ENCODE measurements at regions not wholly inside any gene's neighbourhood (a gene's known extent, or its start where the extent isn't known, plus 50 kb on each side); places are given as distances from the start of the nearest gene placed in this dataset.

GRCh38 chr21:28674763-28675162, 317.9 kb downstream of the LTN1 start:
- no peak overlapping the region for H3K27ac ChIP-seq (ENCODE audit: low read depth, low read length)
- no peaks in the 10 kb centered on the region for H4K20me1 ChIP-seq (ENCODE audit: control insufficient read depth, insufficient read depth, low read depth, low read length)
- peaks cover 6% of the 10 kb centered on the region; the same call in 1 of the 2 replicates for H3K9me3 ChIP-seq (ENCODE audit: control insufficient read depth, insufficient read depth, low read length)
- no peaks in the 10 kb centered on the region for H3K36me3 ChIP-seq (ENCODE audit: control insufficient read depth, low read length)
- H3K4me1 ChIP-seq (ENCODE audit: control insufficient read depth, low read length) = no peaks in the 10 kb centered on the region
- H3K4me2 ChIP-seq (ENCODE audit: low read length) = no peak overlapping the region
- H3K4me3 ChIP-seq (ENCODE audit: low read length) = no peak overlapping the region
- no peaks in the 10 kb centered on the region for H3F3A ChIP-seq (ENCODE audit: control insufficient read depth, insufficient read depth)
- H3K9me2 ChIP-seq (replicated peaks; ENCODE audit: control insufficient read depth, low read length) = no peaks in the 10 kb centered on the region
- H3K79me2 ChIP-seq (ENCODE audit: control insufficient read depth, low read length) = no peaks in the 10 kb centered on the region
- no peaks in the 10 kb centered on the region for H3K27me3 ChIP-seq (ENCODE audit: control insufficient read depth, low read length)
- TF ChIP-seq, protein P1, sequence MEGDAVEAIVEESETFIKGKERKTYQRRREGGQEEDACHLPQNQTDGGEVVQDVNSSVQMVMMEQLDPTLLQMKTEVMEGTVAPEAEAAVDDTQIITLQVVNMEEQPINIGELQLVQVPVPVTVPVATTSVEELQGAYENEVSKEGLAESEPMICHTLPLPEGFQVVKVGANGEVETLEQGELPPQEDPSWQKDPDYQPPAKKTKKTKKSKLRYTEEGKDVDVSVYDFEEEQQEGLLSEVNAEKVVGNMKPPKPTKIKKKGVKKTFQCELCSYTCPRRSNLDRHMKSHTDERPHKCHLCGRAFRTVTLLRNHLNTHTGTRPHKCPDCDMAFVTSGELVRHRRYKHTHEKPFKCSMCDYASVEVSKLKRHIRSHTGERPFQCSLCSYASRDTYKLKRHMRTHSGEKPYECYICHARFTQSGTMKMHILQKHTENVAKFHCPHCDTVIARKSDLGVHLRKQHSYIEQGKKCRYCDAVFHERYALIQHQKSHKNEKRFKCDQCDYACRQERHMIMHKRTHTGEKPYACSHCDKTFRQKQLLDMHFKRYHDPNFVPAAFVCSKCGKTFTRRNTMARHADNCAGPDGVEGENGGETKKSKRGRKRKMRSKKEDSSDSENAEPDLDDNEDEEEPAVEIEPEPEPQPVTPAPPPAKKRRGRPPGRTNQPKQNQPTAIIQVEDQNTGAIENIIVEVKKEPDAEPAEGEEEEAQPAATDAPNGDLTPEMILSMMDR (IDR thresholded peaks at IDR 0.05; ENCODE audit: low read depth, low read length, poor library complexity, severe bottlenecking) = no peak
- TF ChIP-seq EZH2phosphoT487 (IDR thresholded peaks at IDR 0.05; ENCODE audit: borderline replicate concordance, low read length) = no peak

DNA sequence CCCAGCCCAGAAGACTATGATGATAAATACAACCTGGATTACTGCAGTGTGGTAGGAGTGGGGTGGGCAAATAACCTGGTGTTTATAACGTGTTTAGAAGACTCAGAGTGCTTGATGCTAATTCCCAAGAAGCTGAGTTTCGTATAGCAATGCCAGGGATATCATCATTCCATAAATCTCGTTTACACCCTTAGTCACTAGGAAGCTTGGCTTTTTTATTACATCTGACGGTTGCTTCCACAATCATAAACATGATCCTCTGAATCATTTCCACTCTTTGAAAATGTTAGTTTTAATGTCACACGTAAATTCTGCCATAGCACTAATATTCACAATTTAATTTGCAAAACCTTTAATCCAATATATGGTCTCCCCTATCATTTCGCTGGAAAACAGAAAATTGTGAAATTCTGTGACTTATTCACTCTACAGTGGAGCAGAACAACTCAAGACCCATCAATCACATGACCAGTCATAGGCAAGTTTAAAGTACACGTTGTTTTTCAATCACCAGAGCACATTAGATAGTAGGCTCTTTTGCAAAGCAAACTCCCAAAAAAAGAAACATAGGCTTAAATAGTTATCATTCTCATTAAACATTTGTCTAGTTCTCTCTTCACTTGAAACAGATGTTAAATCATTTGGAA, 321.0 kb downstream of the LTN1 start:
- H3K9me3 ChIP-seq (ENCODE audit: control insufficient read depth, insufficient read depth, low read length) = peaks cover 6% of the 10 kb centered on the region; the same call in 1 of the 2 replicates
- no peak overlapping the region for H3K4me3 ChIP-seq (ENCODE audit: low read length)
- no peaks in the 10 kb centered on the region for H3K4me1 ChIP-seq (ENCODE audit: control insufficient read depth, low read length)
- no peak overlapping the region for H3K27ac ChIP-seq (ENCODE audit: low read depth, low read length)
- no peaks in the 10 kb centered on the region for H3K36me3 ChIP-seq (ENCODE audit: control insufficient read depth, low read length)
- no peaks in the 10 kb centered on the region for H3K9me2 ChIP-seq (replicated peaks; ENCODE audit: control insufficient read depth, low read length)
- H3K27me3 ChIP-seq (ENCODE audit: control insufficient read depth, low read length) = no peaks in the 10 kb centered on the region
- no peak overlapping the region for H3K4me2 ChIP-seq (ENCODE audit: low read length)
- H3K79me2 ChIP-seq (ENCODE audit: control insufficient read depth, low read length) = no peaks in the 10 kb centered on the region
- H4K20me1 ChIP-seq (ENCODE audit: control insufficient read depth, insufficient read depth, low read depth, low read length) = no peaks in the 10 kb centered on the region
- no peaks in the 10 kb centered on the region for H3F3A ChIP-seq (ENCODE audit: control insufficient read depth, insufficient read depth)
- no peak for TF ChIP-seq EZH2phosphoT487 (IDR thresholded peaks at IDR 0.05; ENCODE audit: borderline replicate concordance, low read length)
- TF ChIP-seq, protein P1 (IDR thresholded peaks at IDR 0.05; ENCODE audit: low read depth, low read length, poor library complexity, severe bottlenecking) = no peak

DNA sequence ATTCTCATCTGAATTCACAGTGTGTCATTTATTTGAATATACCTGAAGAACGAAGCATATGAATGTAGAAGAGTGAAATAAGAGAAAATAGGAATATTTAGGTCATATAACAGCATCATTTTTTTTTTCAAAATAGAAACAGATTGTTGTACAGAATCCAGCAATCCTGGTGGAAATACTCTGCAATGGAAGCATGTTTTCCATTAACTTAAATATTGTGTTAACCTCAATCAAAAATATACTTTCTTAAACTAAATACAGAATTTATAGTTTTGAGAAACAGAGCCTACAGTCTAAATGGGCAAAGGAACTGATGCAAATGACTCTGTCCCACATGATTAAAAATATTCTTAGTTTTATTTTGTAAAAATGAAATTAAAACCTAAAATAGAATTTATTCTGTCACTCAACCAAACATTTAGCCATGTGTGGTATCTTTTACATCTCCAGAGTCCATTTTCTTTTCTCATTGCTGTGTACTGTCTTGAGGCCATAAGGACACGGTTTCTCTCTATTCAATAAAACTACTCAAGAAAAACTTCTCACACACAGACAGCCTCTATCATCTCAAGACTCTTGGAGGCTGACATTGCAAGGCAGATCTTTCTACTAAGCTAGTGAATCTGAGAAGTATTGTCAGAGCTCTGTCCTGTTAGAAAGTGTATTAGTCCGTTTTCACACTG, 322.6 kb downstream of the LTN1 start:
- no peaks in the 10 kb centered on the region for H3K9me2 ChIP-seq (replicated peaks; ENCODE audit: control insufficient read depth, low read length)
- H3K79me2 ChIP-seq (ENCODE audit: control insufficient read depth, low read length) = no peaks in the 10 kb centered on the region
- TF ChIP-seq EZH2phosphoT487 (IDR thresholded peaks at IDR 0.05; ENCODE audit: borderline replicate concordance, low read length) = no peak
- TF ChIP-seq, protein P1 (IDR thresholded peaks at IDR 0.05; ENCODE audit: low read depth, low read length, poor library complexity, severe bottlenecking) = no peak
- no peaks in the 10 kb centered on the region for H3K27me3 ChIP-seq (ENCODE audit: control insufficient read depth, low read length)
- H3K27ac ChIP-seq (ENCODE audit: low read depth, low read length) = no peak overlapping the region
- peaks cover 6% of the 10 kb centered on the region; the same call in 1 of the 2 replicates for H3K9me3 ChIP-seq (ENCODE audit: control insufficient read depth, insufficient read depth, low read length)
- no peaks in the 10 kb centered on the region for H3F3A ChIP-seq (ENCODE audit: control insufficient read depth, insufficient read depth)
- H3K36me3 ChIP-seq (ENCODE audit: control insufficient read depth, low read length) = no peaks in the 10 kb centered on the region
- H3K4me2 ChIP-seq (ENCODE audit: low read length) = no peak overlapping the region
- H4K20me1 ChIP-seq (ENCODE audit: control insufficient read depth, insufficient read depth, low read depth, low read length) = no peaks in the 10 kb centered on the region
- no peak overlapping the region for H3K4me3 ChIP-seq (ENCODE audit: low read length)
- no peaks in the 10 kb centered on the region for H3K4me1 ChIP-seq (ENCODE audit: control insufficient read depth, low read length)
